Body of pancreas (tissue), 4 donors: ENCODE measurements at regions not wholly inside any gene's neighbourhood (a gene's known extent, or its start where the extent isn't known, plus 50 kb on each side); places are given as distances from the start of the nearest gene placed in this dataset.

Experiments
- POLR2A ChIP-seq, 3 donors: fragments of 450-650 bp; IDR thresholded peaks; one replicate each; pipeline ENCODE4 v1.6.1; 2016; ENCODE audit warnings: antibody characterized with exemption in 3 of 3, mild to moderate bottlenecking in 2 of 3
- TF ChIP-seq, protein P1 (sequence below), 7 experiments: fragments of 450-650 bp in 4 of 7; fragments of 200-600 bp in 3 of 7; sonication (generic) in 3 of 7; IDR thresholded peaks; one replicate each; pipeline ENCODE4 v1.5.1; 2016 to 2019; ENCODE audit warnings: antibody characterized with exemption in 7 of 7

DNA sequence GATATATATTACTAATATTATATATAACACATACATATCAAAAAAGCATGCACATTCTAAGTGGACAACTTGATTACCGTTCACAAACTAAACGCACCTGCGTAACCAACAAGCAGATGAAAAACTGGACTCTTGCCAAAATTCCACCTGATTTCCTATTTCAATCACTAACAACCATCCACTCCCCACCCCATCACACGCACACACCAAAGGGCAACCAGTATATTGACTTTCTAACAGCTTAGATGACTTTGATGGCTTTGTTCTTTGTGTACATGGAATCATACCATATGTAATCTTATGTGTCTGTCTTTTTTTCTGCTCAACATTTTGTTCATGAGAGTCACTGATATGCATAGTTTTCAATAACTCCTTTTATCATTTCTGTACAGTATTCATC, 496.8 kb upstream of the ARRDC4 start:
- TF ChIP-seq POLR2A (IDR thresholded peaks at IDR 0.05): no peak
- TF ChIP-seq, protein P1, sequence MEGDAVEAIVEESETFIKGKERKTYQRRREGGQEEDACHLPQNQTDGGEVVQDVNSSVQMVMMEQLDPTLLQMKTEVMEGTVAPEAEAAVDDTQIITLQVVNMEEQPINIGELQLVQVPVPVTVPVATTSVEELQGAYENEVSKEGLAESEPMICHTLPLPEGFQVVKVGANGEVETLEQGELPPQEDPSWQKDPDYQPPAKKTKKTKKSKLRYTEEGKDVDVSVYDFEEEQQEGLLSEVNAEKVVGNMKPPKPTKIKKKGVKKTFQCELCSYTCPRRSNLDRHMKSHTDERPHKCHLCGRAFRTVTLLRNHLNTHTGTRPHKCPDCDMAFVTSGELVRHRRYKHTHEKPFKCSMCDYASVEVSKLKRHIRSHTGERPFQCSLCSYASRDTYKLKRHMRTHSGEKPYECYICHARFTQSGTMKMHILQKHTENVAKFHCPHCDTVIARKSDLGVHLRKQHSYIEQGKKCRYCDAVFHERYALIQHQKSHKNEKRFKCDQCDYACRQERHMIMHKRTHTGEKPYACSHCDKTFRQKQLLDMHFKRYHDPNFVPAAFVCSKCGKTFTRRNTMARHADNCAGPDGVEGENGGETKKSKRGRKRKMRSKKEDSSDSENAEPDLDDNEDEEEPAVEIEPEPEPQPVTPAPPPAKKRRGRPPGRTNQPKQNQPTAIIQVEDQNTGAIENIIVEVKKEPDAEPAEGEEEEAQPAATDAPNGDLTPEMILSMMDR (IDR thresholded peaks at IDR 0.05): no peak
